ENCODE measurements at regions not wholly inside any gene's neighbourhood (a gene's known extent, or its start where the extent isn't known, plus 50 kb on each side); places are given as distances from the start of the nearest gene placed in this dataset.

GRCh38 chr1:47623557-47623940 is 185.7 kb downstream of the FOXD2 start:
- DNase-seq (ENCODE audit: insufficient read length, low spot score), result no peak
- FAIRE-seq, result no peak
- no peak for TF ChIP-seq CTCF (IDR thresholded peaks at IDR 0.05; ENCODE audit: insufficient read depth, missing control alignments)

GRCh38 chr1:47624531-47624930 is 186.7 kb downstream of the FOXD2 start:
- DNase-seq (ENCODE audit: insufficient read length, low spot score), result no peak
- FAIRE-seq, result no peak
- no peak for TF ChIP-seq CTCF (IDR thresholded peaks at IDR 0.05; ENCODE audit: insufficient read depth, missing control alignments)

- no peak for DNase-seq (ENCODE audit: insufficient read length, low spot score)
- no peak for TF ChIP-seq CTCF (IDR thresholded peaks at IDR 0.05; ENCODE audit: insufficient read depth, missing control alignments)
- no peak for FAIRE-seq
Measured at GRCh38 chr1:47627016-47627415, 189.2 kb downstream of the FOXD2 start.

GRCh38 chr1:47627471-47628370 is 189.9 kb downstream of the FOXD2 start:
- no peak for DNase-seq (ENCODE audit: insufficient read length, low spot score)
- no peak for FAIRE-seq
- TF ChIP-seq CTCF (IDR thresholded peaks at IDR 0.05; ENCODE audit: insufficient read depth, missing control alignments), result no peak

- DNase-seq (ENCODE audit: insufficient read length, low spot score) (no peak), FAIRE-seq (no peak)
- TF ChIP-seq CTCF (IDR thresholded peaks at IDR 0.05; ENCODE audit: insufficient read depth, missing control alignments), result no peak
Measured at GRCh38 chr1:47629201-47629600, 191.4 kb downstream of the FOXD2 start.

GRCh38 chr1:47630346-47630745 is 192.5 kb downstream of the FOXD2 start:
- DNase-seq (ENCODE audit: insufficient read length, low spot score), result no peak
- no peak for FAIRE-seq
- no peak for TF ChIP-seq CTCF (IDR thresholded peaks at IDR 0.05; ENCODE audit: insufficient read depth, missing control alignments)

- FAIRE-seq (no peak), DNase-seq (ENCODE audit: insufficient read length, low spot score) (no peak)
- TF ChIP-seq CTCF (IDR thresholded peaks at IDR 0.05; ENCODE audit: insufficient read depth, missing control alignments), result no peak
Measured at GRCh38 chr1:47631411-47631995, 193.7 kb downstream of the FOXD2 start.
